ENCODE measurements at regions not wholly inside any gene's neighbourhood (a gene's known extent, or its start where the extent isn't known, plus 50 kb on each side); places are given as distances from the start of the nearest gene placed in this dataset.

DNA sequence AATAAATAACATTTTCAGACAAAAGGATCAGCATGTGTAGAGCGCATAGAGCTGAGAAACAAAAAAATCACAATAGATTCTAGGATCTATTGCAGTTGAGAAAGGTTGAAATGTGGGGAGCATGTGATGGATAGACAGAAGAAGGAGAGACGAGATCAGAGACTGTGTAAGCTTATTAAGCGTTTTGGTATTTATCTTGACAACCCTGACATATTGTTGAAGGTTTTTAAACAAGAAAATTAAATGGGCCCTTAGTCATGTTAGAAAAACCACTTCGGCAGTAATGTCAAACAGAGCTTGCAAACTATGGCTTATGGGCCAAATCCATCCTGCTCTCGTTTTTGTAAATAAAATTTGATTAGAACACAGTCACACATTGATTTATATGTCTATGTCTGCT is 200.5 kb upstream of the KLF4 start:
- DNase-seq (ENCODE audit: low read depth): no peak

GRCh38 chr9:107688728-107689127 is 199.2 kb upstream of the KLF4 start:
- no peak for DNase-seq (ENCODE audit: low read depth)

DNA sequence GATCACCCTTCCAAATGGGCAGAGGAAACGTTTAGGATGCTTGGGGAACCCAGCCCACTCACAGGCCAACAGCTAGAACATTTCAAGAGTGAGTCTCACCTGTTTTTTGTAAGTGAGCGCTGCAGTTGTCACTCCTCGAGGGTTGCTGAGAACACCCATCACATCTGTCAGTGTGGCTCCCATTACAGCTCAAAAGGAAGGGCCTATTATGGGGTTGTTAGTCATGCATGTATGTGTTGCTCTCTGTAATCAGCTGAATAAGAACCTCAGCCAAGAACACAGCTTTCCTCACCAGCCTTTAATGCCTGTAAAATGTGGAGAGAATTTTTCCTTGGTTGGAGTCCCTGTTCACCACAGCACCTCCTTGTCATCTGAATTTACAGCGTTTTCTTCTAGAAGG is 196.3 kb upstream of the KLF4 start:
- DNase-seq (ENCODE audit: low read depth): no peak

DNA sequence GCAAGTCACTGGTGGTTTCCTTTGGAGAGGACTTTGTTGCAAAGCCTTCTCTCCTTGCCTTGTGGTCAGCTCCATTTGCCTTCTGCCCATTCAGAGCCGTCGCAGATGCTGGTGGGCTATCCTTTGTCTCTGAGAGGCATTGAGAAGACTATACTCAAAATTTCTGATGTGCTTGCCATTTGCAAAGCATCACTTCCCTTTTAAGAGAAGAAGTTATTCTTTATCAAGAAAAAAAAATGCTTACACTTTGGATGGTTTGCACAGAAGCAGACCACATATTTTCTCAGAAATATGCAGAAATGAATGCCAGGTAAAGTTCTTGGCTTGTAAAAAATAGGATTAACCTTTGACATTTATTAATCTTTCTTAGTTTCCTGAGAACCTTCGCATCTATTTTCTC is 195.8 kb upstream of the KLF4 start:
- no peak for DNase-seq (ENCODE audit: low read depth)

DNA sequence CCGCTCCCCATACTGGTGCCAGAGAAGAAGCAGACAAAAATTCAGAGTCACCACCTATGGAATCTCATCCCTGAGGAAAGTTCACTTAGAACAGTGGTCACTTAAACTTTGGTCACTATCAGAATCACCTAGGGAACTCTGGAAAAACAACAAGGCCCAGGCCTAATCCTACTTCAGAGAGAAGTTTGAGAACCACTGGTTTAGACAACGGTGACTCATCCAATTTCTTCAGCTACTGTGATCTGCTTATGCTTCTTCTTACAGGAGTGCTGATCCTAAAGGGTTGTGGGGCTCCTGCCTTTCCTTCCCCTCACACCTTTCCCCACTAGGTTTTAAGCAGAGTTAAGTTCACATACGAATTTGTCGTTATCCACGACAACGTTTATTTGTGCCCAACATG is 194.7 kb upstream of the KLF4 start:
- DNase-seq (ENCODE audit: low read depth): no peak

- DNase-seq (ENCODE audit: low read depth): no peak
Observed at GRCh38 chr9:107683566-107683965, 194.0 kb upstream of the KLF4 start.

GRCh38 chr9:107681988-107682387 is 192.4 kb upstream of the KLF4 start:
- no peak for DNase-seq (ENCODE audit: low read depth)

DNA sequence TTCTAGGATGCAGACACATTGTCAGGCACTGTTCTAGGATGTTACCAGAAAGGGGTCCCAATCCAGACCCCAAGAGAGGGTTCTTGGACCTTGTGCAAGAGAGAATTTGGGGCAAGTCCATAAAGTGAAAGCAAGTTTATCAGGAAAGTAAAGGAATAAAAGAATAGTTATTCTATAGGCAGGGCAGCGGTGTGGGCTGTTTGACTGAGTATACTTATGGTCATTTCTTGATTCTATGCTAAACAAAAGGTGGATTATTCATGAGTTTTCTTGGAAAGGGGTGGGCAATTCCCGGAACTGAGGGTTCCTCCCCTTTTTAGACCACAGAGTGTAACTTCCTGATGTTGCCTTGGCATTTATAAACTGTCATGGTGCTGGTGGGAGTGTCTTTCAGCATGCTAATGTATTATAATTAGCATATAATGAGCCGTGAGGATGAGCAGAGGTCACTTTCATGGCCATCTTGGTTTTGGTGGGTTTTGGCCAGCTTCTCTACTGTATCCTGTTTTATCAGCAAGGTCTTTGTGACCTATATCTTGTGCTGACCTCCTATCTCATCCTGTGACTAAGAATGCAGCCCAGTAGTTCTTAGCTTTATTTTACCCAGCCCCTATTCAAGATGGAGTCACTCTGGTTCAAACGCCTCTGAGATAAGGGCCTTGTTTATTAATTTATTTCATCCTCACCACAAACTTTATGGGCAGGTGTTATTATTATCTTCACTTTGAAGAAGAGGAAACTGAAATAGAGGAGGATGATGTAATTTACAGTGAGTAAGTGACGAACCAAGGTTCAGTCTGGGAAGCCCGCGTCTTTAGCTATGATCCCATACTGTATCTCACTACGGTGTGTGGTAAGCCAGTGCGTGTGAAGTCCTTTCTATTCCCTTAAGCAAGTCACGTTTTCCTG is 186.0 kb upstream of the KLF4 start:
- no peak for DNase-seq (ENCODE audit: low read depth)

DNA sequence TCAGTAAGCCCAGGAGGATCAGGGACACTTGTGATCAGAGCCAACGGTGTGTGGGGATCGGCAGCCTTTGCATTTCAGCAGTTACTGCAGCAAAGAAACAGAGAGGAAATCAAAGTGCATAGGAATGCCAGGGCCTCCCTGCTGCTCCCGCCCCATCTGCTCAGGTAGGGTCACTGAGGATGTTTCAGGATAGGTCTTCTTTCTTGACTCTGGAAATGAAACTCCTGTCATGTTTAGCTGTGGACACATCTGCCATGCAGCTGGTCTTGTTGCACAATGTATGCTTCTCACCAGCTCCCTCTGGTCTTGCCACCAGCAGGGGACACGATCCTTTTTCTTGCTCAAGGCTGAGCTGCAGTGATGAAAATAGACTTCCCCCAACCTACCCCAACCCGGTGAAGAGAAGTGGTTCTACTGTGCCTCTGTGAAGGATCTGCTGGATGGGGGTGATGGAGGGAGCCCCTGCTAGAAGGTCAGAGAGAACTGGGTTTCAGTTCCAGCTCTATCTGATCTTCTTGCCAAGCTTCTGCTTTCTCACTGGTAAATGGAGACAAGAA is 185.2 kb upstream of the KLF4 start:
- no peak for DNase-seq (ENCODE audit: low read depth)

- DNase-seq (ENCODE audit: low read depth): no peak
Observed at GRCh38 chr9:107673861-107674720, 184.5 kb upstream of the KLF4 start.

DNA sequence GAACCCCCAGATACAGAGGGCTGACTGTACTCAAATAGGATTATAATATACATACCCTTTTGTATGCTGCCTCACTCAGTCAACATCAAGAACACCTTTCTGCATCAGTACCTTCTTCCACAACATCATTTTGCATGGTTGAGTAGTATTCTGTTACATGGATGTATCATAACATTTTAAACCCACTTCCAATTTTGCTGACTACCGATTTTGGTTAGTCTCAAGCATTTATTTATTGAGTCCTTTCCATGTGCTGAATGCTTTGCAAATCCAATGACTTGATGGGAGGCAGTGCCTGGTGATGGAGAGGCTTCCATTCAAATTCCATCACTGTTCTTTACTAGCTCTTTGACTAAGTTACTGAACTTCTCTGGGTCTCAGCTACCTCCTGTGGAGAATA is 182.0 kb upstream of the KLF4 start:
- DNase-seq (ENCODE audit: low read depth): no peak

DNA sequence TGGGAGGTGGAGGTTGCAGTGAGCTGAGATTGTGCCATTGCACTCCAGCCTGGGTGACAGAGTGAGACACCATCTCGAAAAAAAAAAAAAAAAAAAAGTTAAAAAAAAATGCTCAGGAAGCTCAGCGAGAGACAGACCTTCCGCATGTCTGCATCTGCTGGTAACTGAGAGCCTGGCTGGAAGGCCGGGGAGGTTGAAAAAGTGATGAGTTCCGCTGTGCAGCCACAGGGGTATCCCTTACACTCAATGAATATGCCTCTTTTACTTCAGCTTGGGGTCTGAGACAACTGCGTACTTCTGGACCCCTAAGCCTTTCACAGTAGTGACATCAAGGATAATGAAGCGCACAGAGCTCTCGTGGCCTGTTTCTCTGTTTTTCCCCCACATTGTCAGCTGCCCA is 179.9 kb upstream of the KLF4 start:
- no peak for DNase-seq (ENCODE audit: low read depth)

GRCh38 chr9:107667231-107668070 is 177.9 kb upstream of the KLF4 start:
- no peak for DNase-seq (ENCODE audit: low read depth)

- no peak for DNase-seq (ENCODE audit: low read depth)
Observed at GRCh38 chr9:107665057-107665456, 175.5 kb upstream of the KLF4 start.

GRCh38 chr9:107660976-107661375 is 171.4 kb upstream of the KLF4 start:
- no peak for DNase-seq (ENCODE audit: low read depth)

- no peak for DNase-seq (ENCODE audit: low read depth)
Observed at GRCh38 chr9:107653263-107653821, 163.8 kb upstream of the KLF4 start.

GRCh38 chr9:107650995-107651394 is 161.4 kb upstream of the KLF4 start:
- DNase-seq (ENCODE audit: low read depth): no peak

DNA sequence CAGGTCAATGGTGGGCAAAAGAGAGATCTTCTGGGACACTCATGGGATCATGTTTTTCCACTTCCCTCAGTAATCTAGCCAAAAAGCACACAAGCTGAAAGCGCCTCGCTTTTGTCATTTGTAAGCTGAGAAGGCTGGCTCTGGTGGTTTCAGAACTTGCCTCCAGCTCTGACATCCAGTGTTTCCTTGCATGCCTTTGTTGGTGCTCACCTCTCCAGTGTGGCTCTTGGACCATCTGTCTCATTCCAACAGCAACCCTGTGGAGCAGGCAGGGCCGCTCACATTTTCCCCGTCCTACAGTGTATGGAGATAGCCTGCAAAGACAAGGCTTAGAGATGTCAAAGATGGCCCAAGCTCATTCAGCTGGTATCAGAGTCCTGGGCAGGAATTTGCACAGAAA is 160.8 kb upstream of the KLF4 start:
- no peak for DNase-seq (ENCODE audit: low read depth)

DNA sequence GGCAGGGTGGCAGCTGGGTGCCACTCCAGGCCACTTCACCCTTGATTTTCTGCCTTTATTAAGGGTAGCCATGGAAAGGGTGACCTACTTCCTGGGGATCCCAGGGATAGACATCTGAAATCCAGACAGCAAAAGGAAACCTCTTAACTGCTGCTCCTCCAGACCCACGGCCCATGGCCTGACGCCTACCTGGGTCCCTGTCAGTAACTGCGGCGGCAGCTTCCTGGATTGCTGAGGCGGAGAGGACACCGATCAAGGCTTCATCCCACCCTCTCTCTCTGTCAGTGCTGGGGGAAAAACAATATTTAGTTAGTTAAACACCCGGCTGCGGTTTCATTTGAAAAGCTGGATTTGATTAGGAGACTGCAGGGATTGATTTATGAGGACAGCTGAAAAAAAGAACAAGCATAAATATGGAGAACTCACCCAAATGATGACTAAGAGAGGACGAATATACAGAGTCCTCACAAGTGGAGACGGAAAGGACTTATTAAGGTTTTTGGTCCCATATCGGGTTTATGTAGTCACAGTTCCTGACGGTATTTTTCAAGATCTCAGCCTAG is 158.7 kb upstream of the KLF4 start:
- no peak for DNase-seq (ENCODE audit: low read depth)

GRCh38 chr9:107647611-107648010 is 158.0 kb upstream of the KLF4 start:
- DNase-seq (ENCODE audit: low read depth): no peak

- no peak for DNase-seq (ENCODE audit: low read depth)
Observed at GRCh38 chr9:107647141-107647540, 157.6 kb upstream of the KLF4 start.

Measured in HS-5 (cell line).